T-helper 22 cell (primary cell): ENCODE measurements at regions not wholly inside any gene's neighbourhood (a gene's known extent, or its start where the extent isn't known, plus 50 kb on each side); places are given as distances from the start of the nearest gene placed in this dataset.
A peak's percentile ranks its signal among the peaks of the same experiment; 100 is the strongest.

Experiments
- DNase-seq: peaks from one replicate; pipeline ENCODE4 v3.0.0-alpha.2; 2020; ENCODE audit warnings: low read depth

GRCh38 chr18:77572537-77572936 is 322.9 kb downstream of the GALR1 start:
- DNase-seq, result no peak

GRCh38 chr18:77573571-77573970 is 323.9 kb downstream of the GALR1 start:
- DNase-seq, result no peak

- DNase-seq, result no peak
Observed at GRCh38 chr18:77590943-77591515, 341.4 kb downstream of the GALR1 start.

- no peak for DNase-seq
Observed at GRCh38 chr18:77597726-77598125, 348.1 kb downstream of the GALR1 start.

GRCh38 chr18:77600674-77601073 is 351.0 kb downstream of the GALR1 start:
- DNase-seq, result no peak

GRCh38 chr18:77601567-77601966 is 351.9 kb downstream of the GALR1 start:
- no peak for DNase-seq

GRCh38 chr18:77607087-77607486 is 357.4 kb downstream of the GALR1 start:
- DNase-seq, result no peak

- no peak for DNase-seq
Observed at GRCh38 chr18:77608807-77609206, 359.2 kb downstream of the GALR1 start.

GRCh38 chr18:77617694-77618093 is 368.0 kb downstream of the GALR1 start:
- DNase-seq, result no peak

- DNase-seq, result no peak
Observed at GRCh38 chr18:77619525-77619924, 369.9 kb downstream of the GALR1 start.

- no peak for DNase-seq
Observed at GRCh38 chr18:77622009-77622692, 372.5 kb downstream of the GALR1 start.

GRCh38 chr18:77632758-77633157 is 383.1 kb downstream of the GALR1 start:
- DNase-seq, result no peak

- no peak for DNase-seq
Observed at GRCh38 chr18:77634494-77634893, 384.8 kb downstream of the GALR1 start.

GRCh38 chr18:77635451-77635850 is 385.8 kb downstream of the GALR1 start:
- no peak for DNase-seq

- no peak for DNase-seq
Observed at GRCh38 chr18:77635858-77636257, 386.2 kb downstream of the GALR1 start.

GRCh38 chr18:77645170-77645872 is 395.7 kb downstream of the GALR1 start:
- DNase-seq, result no peak

GRCh38 chr18:77647472-77647871 is 397.8 kb downstream of the GALR1 start:
- no peak for DNase-seq

GRCh38 chr18:77648411-77648810 is 398.8 kb downstream of the GALR1 start:
- no peak for DNase-seq

GRCh38 chr18:77650799-77651385 is 401.2 kb downstream of the GALR1 start:
- peak; percentile 7 for DNase-seq

GRCh38 chr18:77651441-77651840 is 401.8 kb downstream of the GALR1 start:
- DNase-seq, result no peak

- no peak for DNase-seq
Observed at GRCh38 chr18:77653792-77654191, 404.1 kb downstream of the GALR1 start.

GRCh38 chr18:77654302-77654701 is 404.7 kb downstream of the GALR1 start:
- DNase-seq, result no peak

GRCh38 chr18:77657651-77658298 is 408.1 kb downstream of the GALR1 start:
- no peak for DNase-seq
